GM18508 (cell line): ENCODE measurements at regions not wholly inside any gene's neighbourhood (a gene's known extent, or its start where the extent isn't known, plus 50 kb on each side); places are given as distances from the start of the nearest gene placed in this dataset.

Source experiments
- ATAC-seq: cut with Tn5 transposase; IDR thresholded peaks from one replicate; pipeline ENCODE4 v1.9.1; 2021; ENCODE audit warnings: moderate number of reproducible peaks; ENCODE audit not compliant: insufficient read depth, unreplicated experiment

DNA sequence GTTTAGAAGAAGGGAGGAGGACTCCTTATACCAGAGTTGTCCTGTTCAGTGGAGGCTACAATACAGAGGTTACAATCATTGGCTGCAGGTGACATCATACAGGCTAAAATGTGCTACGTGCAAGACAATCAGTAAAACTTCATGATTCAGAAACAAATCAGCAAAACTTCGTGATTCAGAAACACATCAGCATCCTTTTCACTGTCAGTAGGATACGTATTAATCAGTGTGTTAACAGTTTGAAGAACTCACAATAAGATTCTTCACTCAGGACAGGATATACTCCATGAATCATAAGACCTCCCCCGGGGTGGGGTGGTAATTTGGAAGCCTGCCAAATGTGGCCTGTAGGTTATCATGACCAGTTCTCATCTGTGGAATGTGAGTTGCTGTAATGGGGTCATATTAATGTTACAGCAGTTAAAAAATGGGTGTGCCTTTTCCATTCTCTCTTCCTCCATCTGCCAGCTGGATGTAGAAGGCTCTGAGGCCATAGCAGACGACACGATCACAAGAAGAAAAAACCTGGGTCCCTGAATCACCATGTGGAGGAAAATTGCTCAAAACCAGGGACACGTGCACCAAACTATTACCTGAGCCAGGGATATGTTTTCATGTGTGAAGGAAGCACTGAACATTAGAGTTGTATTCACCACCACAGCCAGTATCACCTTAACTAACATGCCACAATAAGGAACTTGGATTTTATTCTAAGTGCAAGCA lies 134.8 kb upstream of the CREB1 start:
- no peak for ATAC-seq

DNA sequence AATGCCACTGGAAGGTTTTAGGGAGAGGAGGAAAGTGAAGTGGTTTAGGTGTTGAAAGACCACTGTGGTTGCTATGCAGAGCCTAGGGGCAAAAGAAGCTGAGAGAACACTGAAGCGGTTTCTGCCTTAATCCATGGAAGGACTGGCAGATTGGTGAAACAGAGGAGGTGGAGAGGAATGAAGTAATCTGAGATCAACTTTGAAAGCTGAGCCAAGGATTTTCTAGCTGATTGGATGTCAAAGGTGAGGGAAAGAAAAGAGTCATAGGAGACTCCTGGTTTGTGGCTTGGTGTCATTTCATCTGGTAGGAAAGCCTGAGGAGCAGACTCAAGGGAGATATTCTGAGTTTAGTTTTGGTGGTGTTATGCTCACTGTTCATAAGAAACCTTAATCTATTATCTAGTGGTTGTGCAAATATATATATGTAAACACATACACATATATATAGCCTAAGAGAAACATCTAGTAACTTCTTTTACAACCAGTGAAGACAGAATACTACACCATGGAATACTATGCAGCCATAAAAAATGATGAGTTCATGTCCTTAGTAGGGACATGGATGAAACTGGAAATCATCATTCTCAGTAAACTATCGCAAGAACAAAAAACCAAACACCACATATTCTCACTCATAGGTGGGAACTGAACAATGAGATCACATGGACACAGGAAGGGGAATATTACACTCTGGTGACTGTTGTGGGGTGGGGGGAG lies 134.1 kb upstream of the CREB1 start:
- ATAC-seq: no peak

DNA sequence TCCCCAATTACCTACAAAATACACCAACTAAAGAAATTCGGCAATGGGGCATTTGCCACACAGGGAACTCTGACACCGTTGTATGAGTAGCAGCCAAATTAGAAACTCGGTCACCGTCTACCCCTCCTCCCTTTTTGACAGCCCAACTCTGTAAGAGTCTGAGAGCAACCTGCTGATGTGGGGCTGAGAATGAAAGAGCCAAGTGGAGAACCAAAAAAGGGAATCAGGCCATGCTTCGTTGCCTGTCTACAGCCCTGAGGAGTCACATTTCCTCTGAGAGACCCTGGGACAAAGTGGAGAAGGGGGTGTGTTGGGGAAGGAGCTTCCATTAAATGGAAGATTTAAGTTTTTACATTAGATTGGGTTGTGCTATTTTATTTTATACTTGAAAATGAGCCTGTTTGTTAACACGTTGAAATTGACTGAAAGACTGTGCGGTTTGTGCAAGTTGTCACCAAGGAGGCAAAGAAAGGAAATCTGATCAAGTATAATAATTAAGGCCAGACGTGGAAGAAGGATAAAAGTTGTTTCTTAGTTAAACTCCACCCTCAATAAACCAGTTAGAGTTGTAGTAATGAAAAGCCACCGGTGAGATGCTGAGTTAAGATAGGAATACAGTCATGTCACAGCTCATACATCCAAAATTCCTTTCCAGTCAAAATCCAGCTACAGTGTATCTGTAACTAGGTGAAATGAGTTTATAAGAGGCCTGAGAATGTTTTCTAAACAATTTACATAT lies 131.7 kb upstream of the CREB1 start:
- no peak for ATAC-seq

DNA sequence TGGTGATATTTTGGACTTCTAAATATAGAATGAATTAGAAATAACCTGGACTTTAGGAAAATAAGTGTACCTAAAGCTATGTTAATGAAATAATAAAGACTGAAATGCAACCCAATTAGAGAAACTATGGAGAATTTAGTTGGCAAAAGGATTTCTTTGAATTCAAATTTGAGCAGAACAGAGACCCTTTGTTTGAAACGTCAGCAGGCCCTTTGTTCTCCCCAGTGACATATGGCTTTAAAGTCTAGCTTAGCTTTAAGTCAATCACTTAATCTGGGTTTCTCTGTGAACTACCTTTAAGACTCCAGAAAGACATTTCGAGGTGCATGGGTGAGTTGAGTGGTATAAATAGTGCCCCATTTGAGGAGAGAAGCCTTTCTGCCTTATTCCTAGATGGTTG lies 130.5 kb upstream of the CREB1 start:
- no peak for ATAC-seq

DNA sequence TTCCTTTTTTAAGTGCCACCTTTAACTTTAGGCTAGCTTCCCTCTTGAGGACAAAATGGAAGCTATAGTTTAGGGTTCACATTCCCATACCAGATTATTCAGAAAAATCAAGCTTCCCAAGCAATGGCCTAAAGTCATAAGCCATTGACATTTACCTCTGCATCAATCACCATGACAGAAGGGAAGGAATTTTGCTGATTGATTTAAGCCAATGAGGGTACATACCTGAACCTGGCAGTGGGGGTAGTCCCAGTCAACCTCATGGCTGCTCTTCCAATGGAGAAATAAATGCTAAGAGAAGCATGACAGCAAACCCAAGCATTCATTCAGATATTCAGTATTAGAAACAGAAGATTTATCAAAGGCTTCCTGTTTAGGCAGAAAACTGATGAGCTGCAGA lies 128.4 kb upstream of the CREB1 start:
- ATAC-seq: no peak

DNA sequence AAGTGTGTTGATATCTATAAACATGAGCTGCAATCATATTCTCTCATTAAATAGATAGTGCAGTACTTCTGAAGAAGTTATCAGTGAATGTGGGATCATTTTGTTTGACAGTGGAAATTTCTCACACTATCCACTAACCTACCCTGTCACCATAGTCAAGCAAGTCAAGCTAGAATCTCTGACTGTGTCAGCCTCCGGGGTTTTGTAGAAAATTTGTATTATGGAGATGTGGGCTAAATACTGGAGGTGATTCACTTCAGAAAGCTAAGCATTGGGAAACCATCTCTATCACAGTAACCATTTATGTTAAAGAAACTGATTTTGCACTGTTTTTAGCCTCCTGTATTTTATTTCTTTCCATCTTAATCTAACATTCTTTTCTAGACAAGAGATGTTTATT lies 126.6 kb upstream of the CREB1 start:
- ATAC-seq: no peak

DNA sequence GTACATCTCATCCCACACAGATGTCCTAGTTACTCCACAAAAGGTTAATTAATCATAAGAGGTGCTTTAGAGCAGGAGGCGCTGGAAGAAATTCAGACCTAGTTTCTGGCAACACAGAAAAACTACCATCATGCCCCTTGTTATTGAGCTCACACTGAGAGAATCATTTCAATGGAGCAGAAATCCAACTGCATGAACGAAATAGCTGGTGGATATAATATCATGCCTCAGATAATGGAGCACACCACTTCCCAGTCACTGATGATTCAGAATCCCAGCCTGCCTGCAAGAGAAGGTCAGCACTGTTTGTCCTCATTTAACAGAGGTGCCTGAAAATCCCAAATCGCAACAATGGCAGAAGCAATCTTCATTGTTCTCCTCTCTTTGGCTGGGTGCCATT lies 125.8 kb upstream of the CREB1 start:
- ATAC-seq: no peak

DNA sequence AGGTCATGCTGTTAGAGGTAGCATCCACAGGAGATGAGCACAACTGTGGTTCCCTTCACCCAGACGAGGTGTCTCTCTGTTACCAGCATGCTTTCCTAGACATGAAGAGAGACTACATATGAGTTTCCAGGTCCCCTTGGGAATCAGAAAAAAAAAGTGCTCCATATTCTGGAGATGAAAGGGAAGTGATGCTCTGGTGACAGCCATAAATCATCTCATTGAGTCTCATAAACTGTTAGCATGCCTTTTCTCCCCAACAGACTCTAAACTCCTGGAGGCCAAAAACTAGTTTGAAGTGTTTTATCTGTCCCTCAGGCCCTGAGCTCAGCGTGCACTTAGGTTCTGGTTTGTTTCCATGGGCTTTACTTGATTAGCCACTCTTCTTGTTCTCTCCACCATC lies 124.6 kb upstream of the CREB1 start:
- no peak for ATAC-seq

DNA sequence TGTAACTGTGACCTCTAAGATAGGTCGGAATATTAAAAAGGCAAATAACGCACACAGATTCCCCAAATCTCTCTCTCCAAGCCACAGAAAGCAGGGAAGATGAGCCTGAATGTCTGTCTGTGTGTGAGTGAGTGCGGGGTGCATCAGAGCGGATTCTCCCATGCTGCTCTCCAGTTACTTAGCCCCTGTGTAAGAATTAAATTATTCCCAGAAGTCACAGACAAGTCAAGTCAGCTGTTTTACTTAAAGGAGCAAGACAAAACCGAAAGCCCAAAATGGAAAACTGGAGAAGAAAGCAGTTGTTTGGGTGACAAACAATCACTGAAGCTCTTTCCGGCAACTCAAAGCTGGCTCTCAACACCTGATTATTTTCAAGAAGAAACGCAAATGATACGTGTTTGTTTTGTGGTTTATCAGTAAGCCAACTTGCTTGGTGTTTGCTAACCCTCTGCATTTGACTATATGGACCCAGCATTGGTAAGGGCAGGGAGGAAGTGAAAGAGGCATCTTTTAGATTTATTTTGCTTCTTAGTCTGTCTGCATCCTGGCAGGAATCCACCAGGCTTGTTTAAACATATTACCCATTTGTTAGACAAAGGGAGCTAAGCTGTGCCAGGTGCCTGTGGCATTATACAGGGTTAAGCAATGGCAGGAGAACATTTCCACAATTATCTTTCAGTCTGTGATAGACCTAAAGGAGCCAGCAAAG lies 121.5 kb upstream of the CREB1 start:
- no peak for ATAC-seq

DNA sequence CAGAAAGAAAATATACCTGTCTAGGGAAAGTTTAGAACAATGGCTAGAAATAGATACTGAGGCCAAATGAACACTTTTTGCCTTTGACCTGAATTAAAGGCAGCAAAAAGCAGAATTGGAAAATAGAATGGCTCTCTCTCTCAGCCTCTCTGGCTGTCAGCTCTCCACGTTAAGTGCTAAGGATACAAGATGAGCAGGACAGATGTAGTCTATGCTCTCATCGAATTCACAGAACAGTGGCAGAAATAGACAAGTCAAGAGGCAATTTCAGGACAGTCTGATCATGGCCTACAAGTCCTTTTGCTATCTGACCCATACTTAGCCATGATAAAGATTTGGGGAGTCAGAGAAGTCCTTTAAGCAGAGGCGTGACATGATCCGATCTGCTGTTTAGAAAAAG lies 120.2 kb upstream of the CREB1 start:
- ATAC-seq: no peak

DNA sequence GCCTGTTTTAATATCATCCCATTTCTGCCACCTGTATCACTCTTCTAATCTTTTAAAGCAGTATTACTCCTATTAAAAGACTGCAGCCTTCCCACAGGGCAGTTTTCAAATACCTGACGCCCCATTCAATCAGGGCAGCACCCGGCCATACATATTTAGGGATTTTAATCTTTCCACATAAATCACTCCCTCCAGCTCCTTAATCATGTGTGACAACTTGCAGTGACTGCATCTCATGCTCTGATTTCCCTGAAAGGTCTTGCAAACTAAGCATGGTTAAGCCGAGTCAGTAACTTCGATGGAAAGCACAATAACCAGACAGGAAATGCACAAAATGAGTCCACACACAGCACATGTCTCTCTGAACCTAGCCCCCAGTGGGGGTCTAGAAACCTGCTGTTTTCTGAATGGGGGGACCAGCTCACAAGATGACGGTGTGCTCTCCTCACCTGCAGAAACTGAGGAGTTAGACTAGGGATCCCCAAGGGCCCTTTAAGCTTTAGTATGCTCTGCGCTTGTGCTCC lies 116.9 kb upstream of the CREB1 start:
- no peak for ATAC-seq

DNA sequence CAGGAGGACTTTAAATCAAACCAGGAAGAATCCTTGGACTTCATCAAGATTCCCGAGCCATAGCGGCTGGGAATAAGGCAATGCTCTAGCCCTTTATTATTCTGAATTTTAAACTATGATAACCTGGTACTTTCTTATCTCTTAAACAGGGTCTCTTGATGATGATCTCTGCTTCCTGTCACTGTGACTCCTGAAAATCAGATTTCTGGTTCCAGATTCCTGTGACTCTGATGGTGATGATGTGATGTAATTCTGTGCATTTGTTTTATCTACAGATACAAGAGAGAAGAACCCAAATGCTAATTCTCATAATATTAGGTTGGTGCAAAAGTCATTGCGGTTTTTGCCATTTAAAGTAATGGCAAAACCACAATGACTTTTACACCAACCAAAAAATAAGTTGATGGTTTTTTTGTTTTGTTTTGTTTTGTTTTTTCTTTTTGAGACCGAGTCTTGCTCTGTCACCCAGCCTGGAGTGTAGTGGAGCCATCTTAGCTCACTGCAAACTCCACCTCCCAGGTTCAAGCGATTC lies 116.3 kb upstream of the CREB1 start:
- no peak for ATAC-seq

DNA sequence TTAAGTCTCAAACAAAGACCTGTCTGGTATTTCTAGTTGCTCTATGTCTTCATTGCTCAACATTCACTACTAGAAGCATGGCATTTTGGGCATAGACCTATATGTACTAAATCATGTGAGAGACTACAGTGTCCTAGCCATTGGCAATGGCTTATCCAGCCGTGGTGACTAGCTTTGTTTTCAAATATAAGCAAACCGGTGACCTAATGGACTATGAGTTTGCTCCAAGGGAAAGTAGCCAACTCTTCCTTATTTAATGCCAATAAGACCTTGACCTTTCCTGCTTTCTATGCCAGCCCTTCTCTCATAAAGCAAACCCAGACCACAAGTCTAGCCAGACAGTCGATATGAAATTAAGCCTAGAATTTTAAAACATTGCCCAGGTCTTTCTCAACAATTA lies 113.7 kb upstream of the CREB1 start:
- ATAC-seq: no peak

DNA sequence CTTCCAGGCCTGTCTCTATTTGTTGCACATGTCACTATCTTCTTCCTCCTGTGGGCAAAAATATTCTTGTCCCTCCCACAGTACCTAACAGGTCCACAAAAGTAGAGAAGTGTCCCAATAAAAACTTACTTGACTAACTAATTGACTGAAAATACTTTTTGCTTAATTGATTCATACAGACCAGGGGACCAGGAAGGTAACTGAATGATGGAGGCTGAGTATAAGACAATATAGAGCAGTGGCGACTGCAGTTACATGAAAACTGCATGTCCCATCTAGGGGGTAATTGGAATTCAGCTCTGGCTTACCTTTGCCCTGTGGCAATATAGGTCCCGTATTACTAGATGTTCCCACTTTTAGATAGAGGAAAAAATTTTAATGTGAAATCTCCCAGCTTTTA lies 112.9 kb upstream of the CREB1 start:
- no peak for ATAC-seq

DNA sequence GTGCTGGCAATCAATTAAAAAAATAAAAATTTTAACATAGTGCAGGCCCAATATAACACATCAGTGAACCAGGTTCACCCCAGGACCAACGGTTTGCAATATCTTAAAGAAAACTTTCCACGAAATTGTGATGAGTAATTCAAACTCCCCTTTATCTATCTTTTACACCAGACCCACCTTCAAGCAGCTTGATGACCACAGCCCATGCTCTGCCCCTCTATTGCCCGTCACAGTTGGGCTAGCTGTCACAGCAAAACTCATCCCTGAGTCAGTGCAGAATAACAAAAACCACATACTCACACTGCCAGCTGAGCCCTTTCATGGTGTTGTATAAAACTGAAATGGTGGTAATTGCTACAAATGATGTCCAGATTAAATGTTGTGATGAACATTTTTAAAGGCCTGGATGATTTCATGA lies 112.5 kb upstream of the CREB1 start:
- ATAC-seq: no peak

DNA sequence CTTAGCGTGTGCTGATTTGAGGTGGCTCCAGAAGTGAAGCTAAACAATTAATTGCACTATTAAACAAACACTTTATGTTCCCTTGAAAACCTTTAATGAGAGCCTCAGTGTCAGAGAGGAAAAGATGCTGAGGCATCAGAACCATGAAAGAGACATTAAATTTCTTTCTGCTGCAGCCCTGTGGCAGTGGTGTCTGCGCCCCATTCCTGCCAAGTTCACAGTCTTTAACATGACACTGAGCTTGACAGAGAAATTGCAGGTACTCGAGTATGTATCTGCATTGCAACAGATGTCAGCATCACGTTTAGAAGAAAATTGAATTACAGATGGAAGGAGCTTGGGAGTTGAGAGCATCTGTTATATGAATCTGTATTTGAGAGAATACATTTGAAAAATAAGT lies 111.3 kb upstream of the CREB1 start:
- ATAC-seq: no peak

DNA sequence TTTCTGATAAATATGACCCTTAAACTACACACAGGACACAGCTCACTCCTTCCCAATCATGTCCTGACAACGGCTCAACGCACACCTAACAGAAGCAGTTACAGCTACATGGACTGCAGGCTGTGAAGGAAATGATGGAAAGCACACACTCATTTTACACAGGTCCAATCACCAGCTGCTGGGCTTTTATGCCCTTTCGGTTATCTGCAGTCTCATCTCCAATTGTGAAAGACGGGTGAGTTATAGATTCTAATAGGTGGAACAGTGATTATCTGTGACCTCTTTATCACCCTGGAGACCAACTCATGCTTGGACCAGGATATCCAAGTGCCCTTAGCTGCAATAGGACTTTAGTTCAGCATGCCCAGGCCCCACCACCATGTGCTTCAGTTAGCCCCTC lies 110.4 kb upstream of the CREB1 start:
- ATAC-seq: no peak

DNA sequence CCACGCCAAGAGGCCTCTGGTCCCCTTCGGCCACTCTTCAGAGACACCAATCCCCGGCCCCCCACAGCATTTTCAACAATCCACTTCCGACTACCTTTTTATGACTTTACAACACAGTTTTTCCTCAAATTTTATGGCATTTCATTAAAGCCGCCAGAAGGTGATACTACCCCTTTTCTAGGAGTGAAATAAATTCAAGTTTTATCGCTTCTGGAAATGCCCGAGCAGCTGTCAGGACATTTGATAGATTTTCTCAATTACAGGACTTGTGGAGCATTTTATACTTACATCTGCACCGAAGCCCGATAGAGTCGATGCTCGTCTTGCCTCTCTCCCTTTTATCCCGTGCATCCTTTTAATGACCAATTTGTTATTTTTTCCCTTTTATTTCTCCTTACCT lies 108.1 kb upstream of the CREB1 start:
- no peak for ATAC-seq

DNA sequence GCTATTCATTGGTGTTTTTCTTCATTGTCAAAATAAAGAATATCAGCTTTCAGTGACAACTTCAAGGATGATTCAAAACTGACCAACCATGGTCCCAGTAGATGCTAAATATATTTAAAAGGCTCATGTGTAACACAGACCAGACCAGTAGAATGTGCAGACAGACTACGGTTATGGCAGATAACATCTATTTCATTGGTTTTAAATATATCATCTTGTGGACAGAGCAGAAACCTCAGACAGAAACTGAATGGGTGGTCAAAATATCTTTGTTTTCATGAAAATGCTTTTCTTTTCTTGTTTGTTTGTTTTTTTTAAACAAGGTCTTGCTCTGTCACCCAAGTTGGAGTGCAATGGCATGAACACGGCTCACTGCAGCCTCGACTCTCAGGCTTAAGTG lies 107.4 kb upstream of the CREB1 start:
- ATAC-seq: no peak

DNA sequence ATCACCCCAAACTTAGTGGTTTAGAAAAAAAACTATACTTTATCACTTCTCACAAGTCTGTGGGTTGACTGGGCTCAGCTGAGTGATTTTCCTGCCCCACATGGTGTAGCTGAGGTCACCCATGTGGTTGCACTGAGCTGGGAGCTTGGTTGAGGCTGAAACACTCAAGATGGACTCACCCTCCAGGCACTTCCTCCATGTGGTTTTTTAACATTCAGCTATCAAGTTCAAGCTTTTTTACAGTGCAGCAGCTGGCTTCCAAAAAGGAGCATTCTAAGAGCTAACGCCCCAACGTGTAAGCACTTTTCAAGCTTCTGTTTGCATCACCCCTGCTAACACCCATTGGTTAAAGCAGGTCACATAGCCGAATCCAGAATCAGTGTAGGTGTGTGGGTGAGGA lies 105.9 kb upstream of the CREB1 start:
- ATAC-seq: peak; percentile 83
